Lung microvascular endothelial cell (primary cell): ENCODE measurements at regions not wholly inside any gene's neighbourhood (a gene's known extent, or its start where the extent isn't known, plus 50 kb on each side); places are given as distances from the start of the nearest gene placed in this dataset.
A peak's percentile ranks its signal among the peaks of the same experiment; 100 is the strongest.
"Not testable (repeated sequence)": the region's sequence is repeated elsewhere in the genome, so short reads cannot be mapped to it uniquely, and the experiment has no call there.

Source experiments
- DNase-seq, 2 donors: peaks; one replicate each; pipeline versions ENCODE4 v3.0.0 to v3.0.0-alpha.2; 2010; ENCODE audit warnings: low read depth in 2 of 2

GRCh38 chr5:18321262-18321942 is 687.1 kb downstream of the TAF11L14 start:
- DNase-seq = no peak

- no peak for DNase-seq
Observed at GRCh38 chr5:18323891-18324290, 689.6 kb downstream of the TAF11L14 start.

- DNase-seq = no peak
Observed at GRCh38 chr5:18325431-18325830, 691.2 kb downstream of the TAF11L14 start.

- DNase-seq = no peak
Observed at GRCh38 chr5:18329328-18329727, 695.1 kb downstream of the TAF11L14 start.

- no peak for DNase-seq
Observed at GRCh38 chr5:18333841-18334240, 699.6 kb downstream of the TAF11L14 start.

GRCh38 chr5:18334949-18335348 is 700.7 kb downstream of the TAF11L14 start:
- no peak for DNase-seq

GRCh38 chr5:18354828-18355227 is 720.6 kb downstream of the TAF11L14 start:
- no peak for DNase-seq

GRCh38 chr5:18357486-18357885 is 723.2 kb downstream of the TAF11L14 start:
- no peak for DNase-seq

GRCh38 chr5:18366234-18366633 is 732.0 kb downstream of the TAF11L14 start:
- no peak for DNase-seq

GRCh38 chr5:18370531-18370930 is 736.3 kb downstream of the TAF11L14 start:
- no peak for DNase-seq

GRCh38 chr5:18375641-18376040 is 741.4 kb downstream of the TAF11L14 start:
- no peak for DNase-seq

- no peak for DNase-seq
Observed at GRCh38 chr5:18378066-18378465, 743.8 kb downstream of the TAF11L14 start.

- no peak for DNase-seq
Observed at GRCh38 chr5:18379189-18379588, 744.9 kb downstream of the TAF11L14 start.

GRCh38 chr5:18380729-18381362 is 746.6 kb downstream of the TAF11L14 start:
- no peak for DNase-seq

- peak; percentile 38 to 39 for DNase-seq
Observed at GRCh38 chr5:18393565-18394442, 759.5 kb downstream of the TAF11L14 start.

- no peak for DNase-seq
Observed at GRCh38 chr5:18394443-18394804, 760.2 kb downstream of the TAF11L14 start.

- no peak for DNase-seq
Observed at GRCh38 chr5:18395126-18396110, 761.2 kb downstream of the TAF11L14 start.

- DNase-seq = no peak
Observed at GRCh38 chr5:18397371-18397770, 763.1 kb downstream of the TAF11L14 start.

- no peak for DNase-seq
Observed at GRCh38 chr5:18397891-18398290, 763.6 kb downstream of the TAF11L14 start.

- DNase-seq = not testable (repeated sequence)
Observed at GRCh38 chr5:18399461-18400327, 765.4 kb downstream of the TAF11L14 start.
